Left colon (tissue), 2 donors: ENCODE measurements at regions not wholly inside any gene's neighbourhood (a gene's known extent, or its start where the extent isn't known, plus 50 kb on each side); places are given as distances from the start of the nearest gene placed in this dataset.
A peak's percentile ranks its signal among the peaks of the same experiment; 100 is the strongest.
"Not testable (repeated sequence)": the region's sequence is repeated elsewhere in the genome, so short reads cannot be mapped to it uniquely, and the experiment has no call there.

ENCODE experiments used
- ATAC-seq: fragments of 200-7000 bp; cut with Tn5 transposase; one replicate; pipeline ENCODE4 v1.9.1; 2020; ENCODE audit warnings: mild to moderate bottlenecking, moderate library complexity
- DNase-seq, 2 donors: peaks; one replicate each; pipeline ENCODE4 v3.0.0-alpha.2; 2020
- intact Hi-C, 2 donors: fragments of 100-400 bp; cut with DNase I in 1 of 2; cut with micrococcal nuclease in 1 of 2; formaldehyde crosslinking; loops; one replicate each; pipeline versions ENCODE4 v1.11.2 to v1.14.0; 2022; cut with DNase I, micrococcal nuclease
- donor health status: DM: no; HTN: no; CAD: no.
- donor health status: DM: yes; HTN: yes; CAD: no.

DNA sequence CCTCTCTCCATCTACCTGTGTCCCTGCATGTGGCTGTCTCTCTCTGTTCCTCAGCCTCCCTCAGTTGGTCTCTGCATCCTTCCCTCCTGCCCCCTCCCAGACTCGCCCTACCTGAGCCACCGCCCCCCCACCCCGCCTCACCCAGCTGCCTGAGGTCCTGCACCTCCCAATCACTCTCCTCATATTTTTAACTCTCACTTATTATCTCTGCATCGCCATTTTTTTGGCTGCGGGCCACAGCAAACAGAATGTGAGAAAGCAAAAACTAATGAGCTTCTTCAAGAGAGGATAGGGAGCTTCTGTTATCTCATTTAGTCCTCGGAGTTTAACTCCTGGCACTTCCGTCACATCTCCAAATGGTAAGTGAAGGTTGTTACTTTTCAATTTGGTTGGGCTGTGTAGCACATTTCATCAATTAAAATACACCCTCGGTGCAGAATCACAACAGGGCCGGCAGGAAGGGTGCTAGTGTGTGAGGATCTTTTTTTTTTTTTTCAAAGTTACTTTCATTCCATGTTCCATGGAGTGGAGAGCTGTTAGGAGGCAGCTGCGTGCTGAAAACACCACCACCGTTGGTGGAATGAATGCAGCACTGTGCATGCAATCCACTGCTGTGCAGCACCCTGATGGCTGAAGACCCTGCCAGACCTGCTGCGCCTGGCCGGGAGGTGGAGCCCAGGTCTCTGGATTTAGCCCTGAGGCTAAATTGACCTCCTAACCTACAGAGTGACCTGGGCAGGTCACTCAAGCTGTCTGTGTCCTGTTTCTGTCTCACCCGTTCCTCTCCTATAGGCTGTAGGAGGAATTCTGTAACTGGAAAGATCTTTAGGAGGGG lies 157.2 kb upstream of the NFIA start:
- peak; percentile 15 for ATAC-seq
- intact Hi-C loops: no loop called here
- peak in 1 of 2 donors; percentile 57 for DNase-seq

DNA sequence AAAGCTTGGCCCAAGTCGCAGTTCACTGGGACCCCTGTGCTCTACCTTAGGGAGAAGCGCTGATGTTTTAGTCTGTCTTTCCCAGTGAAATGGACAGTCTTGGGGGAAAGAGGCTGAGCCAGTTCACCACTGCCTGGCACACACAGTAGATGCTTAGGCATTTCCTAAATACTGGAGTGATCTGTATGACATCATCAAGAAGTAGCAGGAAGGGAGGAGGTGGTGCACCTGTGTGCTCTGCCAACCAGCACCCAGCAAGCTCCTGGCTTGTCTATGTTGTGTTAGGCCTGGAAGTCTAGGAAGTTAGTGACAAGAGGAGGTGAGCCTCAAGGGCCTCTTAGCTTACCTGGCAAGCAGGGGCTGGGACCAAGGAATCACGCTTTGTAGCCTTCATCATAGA lies 158.2 kb upstream of the NFIA start:
- ATAC-seq (peak; percentile 58), DNase-seq (no peak)
- intact Hi-C loops: no loop called here

DNA sequence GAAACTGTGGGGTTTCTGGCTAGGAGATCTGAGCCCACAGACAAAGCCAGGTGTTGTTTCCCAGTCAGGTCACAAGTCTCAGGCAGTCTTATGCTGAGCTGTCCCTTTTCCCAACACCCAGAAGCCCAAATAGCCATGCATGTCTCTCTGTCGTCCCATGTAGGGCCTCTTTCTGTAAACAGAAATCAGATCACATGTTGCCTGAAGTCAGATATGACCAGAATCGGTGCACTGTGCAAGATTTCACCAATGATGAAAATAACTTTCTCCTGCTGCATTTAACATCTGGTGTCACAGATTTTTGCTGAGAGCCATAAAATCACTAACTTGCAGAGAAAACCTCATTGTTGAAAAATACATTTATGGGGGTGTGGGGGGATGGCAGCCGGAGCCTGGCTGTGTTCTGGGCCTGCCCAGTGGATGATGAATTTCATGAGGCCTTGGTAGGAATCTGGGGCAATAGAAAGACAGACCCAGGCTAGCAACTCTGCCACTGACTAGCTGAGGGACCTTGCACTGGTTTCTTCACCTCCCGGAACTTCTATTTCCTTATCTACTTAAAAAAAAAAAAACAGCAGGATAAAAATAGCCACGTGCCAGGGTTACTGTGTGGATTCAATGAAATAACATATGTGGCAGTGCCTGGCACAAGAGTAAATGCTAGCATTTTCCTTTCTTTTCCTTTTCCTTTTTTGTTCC lies 158.8 kb upstream of the NFIA start:
- DNase-seq: no peak
- intact Hi-C loops: no loop called here
- ATAC-seq: peak; percentile 90

GRCh38 chr1:60922304-60922703 lies 160.1 kb upstream of the NFIA start:
- DNase-seq (no peak), ATAC-seq (no peak)
- intact Hi-C loops: no loop called here

GRCh38 chr1:60921175-60921574 lies 161.2 kb upstream of the NFIA start:
- intact Hi-C loops: no loop called here
- ATAC-seq (peak; percentile 25), DNase-seq (no peak)

GRCh38 chr1:60920561-60920960 lies 161.8 kb upstream of the NFIA start:
- ATAC-seq (no peak), DNase-seq (no peak)
- intact Hi-C loops: no loop called here

- ATAC-seq: no peak
- intact Hi-C loops: no loop called here
- DNase-seq: no peak
These were observed 163.5 kb upstream of the NFIA start for GRCh38 chr1:60918867-60919266.

- no peak for DNase-seq
- intact Hi-C loops: no loop called here
- ATAC-seq: no peak
These were observed 165.5 kb upstream of the NFIA start for GRCh38 chr1:60916906-60917305.

GRCh38 chr1:60916199-60916598 lies 166.2 kb upstream of the NFIA start:
- ATAC-seq (peak; percentile 84), DNase-seq (no peak)

DNA sequence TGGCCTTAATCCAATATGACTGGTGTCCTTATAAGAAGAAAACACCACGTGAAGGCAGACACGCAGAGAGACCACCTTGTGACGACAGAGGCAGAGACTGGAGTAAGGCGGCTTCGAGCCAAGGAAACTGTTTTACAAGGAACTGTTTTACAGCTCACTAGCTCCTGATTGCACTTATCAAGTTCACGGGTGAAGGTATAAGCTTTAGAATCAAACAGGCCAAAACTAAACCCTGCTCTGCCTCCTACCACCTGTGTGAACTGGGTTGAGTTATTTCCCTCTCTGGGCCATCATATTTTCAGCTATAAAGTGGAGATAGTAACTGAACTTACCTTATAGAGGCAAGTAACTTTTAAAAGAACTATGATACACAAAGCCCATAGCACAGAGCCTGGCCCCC lies 166.9 kb upstream of the NFIA start:
- DNase-seq (no peak), ATAC-seq (peak; percentile 82)
- intact Hi-C loops: no loop called here

More at GRCh38 chr1:60916199-60916598, 166.2 kb upstream of the NFIA start:
- intact Hi-C loops: no loop called here

DNA sequence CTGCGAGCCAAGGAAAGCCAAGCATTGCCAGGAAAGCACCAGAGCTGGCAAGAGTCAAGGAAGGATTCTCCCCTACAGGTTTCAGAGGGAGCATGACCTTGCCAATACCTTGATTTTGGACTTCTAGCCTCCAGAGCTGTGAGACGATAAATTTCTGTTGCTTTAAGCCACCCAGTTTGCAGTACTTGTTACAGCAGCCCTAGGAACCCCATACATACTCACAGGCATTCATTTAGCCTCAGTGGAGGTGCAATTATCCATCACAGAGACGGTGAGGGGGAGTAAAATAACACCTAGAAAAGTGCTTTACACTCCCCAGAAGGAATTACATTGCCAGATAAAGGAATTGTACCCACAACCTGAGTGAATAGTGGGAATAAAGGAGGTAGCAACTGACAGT lies 167.4 kb upstream of the NFIA start:
- DNase-seq (no peak), ATAC-seq (no peak)
- intact Hi-C loops: no loop called here

GRCh38 chr1:60913708-60914107 lies 168.7 kb upstream of the NFIA start:
- DNase-seq, intact Hi-C loops, ATAC-seq: not testable (repeated sequence)

DNA sequence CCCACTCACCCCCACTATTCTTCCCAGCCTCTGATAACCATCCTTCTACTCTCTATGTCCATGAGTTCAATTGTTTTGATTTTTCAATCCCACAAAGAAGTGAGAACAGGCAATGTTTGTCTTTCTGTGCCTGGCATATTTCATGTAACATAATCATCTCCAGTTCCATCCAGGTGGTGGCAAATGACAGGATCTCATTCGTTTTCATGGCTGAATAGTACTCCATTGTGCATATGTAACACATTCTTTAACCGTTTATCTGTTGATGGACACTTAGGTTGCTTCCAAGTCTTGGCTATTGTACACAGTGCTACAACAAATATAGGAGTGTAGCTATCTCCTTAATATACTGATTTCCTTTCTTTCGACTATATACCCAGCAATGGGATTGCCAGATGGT lies 169.3 kb upstream of the NFIA start:
- intact Hi-C loops: no loop called here
- ATAC-seq (no peak), DNase-seq (no peak)

DNA sequence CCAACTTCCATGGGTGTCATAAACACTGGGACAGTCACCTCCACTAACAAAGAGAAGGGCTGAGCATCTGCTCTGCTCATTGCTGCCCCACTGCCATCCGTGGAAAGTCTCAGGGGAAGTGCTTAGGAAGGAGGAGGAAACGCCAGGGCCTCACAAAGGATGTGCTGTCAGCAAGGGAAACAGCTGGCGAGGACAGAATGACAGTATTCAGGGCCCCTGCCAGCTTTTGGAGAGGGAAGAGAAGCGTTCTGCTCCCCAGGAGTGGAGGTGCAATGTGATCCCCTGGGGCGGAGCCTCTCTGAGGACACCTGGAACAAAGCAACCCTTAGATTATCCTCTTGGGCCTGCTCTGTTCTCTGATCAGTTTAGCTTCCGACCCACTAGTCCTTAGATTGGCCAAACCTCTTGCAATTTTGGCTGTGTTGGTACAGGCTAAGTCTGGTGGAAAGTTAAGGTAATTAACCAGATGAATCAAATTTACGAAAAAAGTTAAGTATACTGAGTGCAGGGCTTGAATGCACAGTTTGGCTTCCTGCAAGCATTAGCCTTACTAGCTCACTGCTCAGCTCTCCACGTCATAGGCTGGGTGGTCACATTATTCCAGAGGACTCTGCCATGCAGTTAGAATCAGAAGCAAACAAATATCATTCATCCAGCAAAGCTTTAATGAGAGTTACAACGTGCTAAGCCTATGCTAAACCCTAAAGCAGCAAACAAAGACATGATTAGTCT lies 170.2 kb upstream of the NFIA start:
- DNase-seq: no peak

DNA sequence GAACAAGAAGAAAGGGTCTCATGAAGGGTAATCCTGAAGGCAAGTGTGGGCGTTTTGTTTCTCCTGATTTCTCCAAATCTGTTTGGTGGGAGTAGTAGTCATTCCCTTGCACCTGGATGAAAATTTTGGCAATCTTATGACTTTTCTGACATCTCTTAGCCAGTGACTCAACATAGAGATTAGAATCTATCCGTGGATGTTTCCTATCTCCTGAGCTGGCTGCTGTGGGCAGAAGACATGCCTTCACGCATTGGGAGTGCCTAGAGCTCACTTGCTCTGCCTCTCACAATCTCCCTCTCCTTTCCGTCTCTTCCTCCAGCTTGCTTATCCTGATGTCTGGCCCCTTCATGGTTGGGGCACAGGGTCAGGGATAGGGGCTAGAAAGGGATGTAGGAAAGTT lies 174.2 kb upstream of the NFIA start:
- DNase-seq (no peak), ATAC-seq (no peak)
- intact Hi-C loops: no loop called here

More for the DNA sequence above, 170.2 kb upstream of the NFIA start:
- intact Hi-C loops: no loop called here
- no peak for ATAC-seq

- DNase-seq (no peak), ATAC-seq (no peak)
- intact Hi-C loops: no loop called here
These were observed 175.8 kb upstream of the NFIA start for GRCh38 chr1:60906526-60906925.

DNA sequence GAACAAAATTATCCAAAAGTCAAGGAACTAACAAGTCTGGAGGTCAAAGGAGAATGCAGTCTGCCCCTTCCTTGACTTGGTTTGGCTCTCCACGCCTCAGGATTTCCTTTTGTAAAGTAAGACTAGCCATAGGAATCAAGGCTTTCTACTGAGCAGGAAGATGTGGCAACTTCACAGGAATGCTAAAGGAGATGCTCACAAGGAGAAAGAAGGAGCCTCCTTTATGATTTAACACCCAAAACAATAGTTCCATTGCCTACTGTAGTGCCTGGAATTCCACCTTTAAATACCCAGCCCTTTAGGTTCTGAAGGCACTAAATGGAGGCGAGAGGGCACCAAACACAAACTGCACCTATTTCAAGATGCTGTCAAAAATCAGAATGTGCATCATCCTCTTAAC lies 176.3 kb upstream of the NFIA start:
- DNase-seq (no peak), ATAC-seq (no peak)
- intact Hi-C loops: no loop called here

GRCh38 chr1:60904099-60904851 lies 178.1 kb upstream of the NFIA start:
- DNase-seq: no peak
- ATAC-seq: no peak
- intact Hi-C loops: no loop called here

DNA sequence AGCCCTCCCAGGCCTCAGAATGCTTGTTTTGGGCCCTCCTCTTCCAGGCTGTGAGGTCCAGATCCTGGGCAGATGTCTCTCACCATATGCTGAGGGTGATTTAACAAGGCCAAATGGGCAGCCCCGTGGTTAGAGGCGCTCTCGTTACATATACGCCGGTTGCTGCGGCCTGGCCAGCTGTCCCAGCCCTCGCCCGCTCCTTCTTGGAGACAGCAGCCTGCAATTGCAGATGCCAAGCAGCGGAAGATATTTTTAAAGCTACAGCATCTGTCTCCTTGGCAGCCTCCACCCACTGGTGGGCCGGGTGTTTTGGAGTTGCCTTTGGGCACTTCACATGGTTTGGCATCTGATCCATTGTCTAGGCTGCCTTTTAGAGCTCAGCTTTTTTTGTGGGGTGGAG lies 178.8 kb upstream of the NFIA start:
- intact Hi-C loops: no loop called here
- DNase-seq: no peak
- no peak for ATAC-seq
